Neural crest cell (in vitro differentiated cells): ENCODE measurements at regions not wholly inside any gene's neighbourhood (a gene's known extent, or its start where the extent isn't known, plus 50 kb on each side); places are given as distances from the start of the nearest gene placed in this dataset.

Source experiments
- DNase-seq: peaks from one replicate; pipeline ENCODE4 v3.0.0; 2021; ENCODE audit warnings: low read depth, mixed read lengths, low spot score
- H3K27ac Mint-ChIP-seq: one replicate; pipeline ENCODE4 v1.8.0; 2021; ENCODE audit warnings: mild to moderate bottlenecking, mixed read lengths; ENCODE audit not compliant: unreplicated experiment
- H3K27me3 Mint-ChIP-seq: 2 replicates; pipeline ENCODE4 v1.8.0; 2021; ENCODE audit warnings: low read depth, mild to moderate bottlenecking, mixed read lengths
- H3K36me3 Mint-ChIP-seq: 2 replicates; pipeline ENCODE4 v1.8.0; 2021; ENCODE audit warnings: low read depth, mild to moderate bottlenecking, mixed read lengths
- H3K4me1 Mint-ChIP-seq: 2 replicates; pipeline ENCODE4 v1.8.0; 2021; ENCODE audit warnings: mixed read lengths
- H3K4me3 Mint-ChIP-seq: one replicate; pipeline ENCODE4 v1.8.0; 2021; ENCODE audit warnings: mild to moderate bottlenecking, mixed read lengths
- H3K9me3 Mint-ChIP-seq: 2 replicates; pipeline ENCODE4 v1.8.0; 2021; ENCODE audit warnings: mixed read lengths
- CTCF ChIP-seq: fragments of 200-600 bp; sonication (generic); conservative IDR thresholded peaks from 2 replicates; pipeline ENCODE4 v1.5.0; 2021; ENCODE audit warnings: antibody characterized with exemption, mild to moderate bottlenecking

- Mint-ChIP-seq H3K4me1 (no peaks in the 10 kb centered on the region), H3K4me3 (no peak overlapping the region), H3K27me3 (no peaks in the 10 kb centered on the region), H3K27ac (no peak overlapping the region), H3K36me3 (no peaks in the 10 kb centered on the region), H3K9me3 (peaks cover 3% of the 10 kb centered on the region)
- TF ChIP-seq CTCF = no peak
- DNase-seq = no peak
Observed at GRCh38 chr2:173713904-173714555, 251.1 kb downstream of the SP3 start.

GRCh38 chr2:173715441-173715840, 249.7 kb downstream of the SP3 start:
- Mint-ChIP-seq H3K4me1 (no peaks in the 10 kb centered on the region), H3K36me3 (no peaks in the 10 kb centered on the region), H3K4me3 (no peak overlapping the region), H3K27me3 (no peaks in the 10 kb centered on the region), H3K9me3 (peaks cover 3% of the 10 kb centered on the region), H3K27ac (no peak overlapping the region)
- DNase-seq = no peak
- TF ChIP-seq CTCF = no peak

- H3K4me3 Mint-ChIP-seq = no peak overlapping the region
- H3K27me3 Mint-ChIP-seq = no peaks in the 10 kb centered on the region
- peaks cover 3% of the 10 kb centered on the region for H3K9me3 Mint-ChIP-seq
- no peaks in the 10 kb centered on the region for H3K4me1 Mint-ChIP-seq
- no peak for TF ChIP-seq CTCF
- no peaks in the 10 kb centered on the region for H3K36me3 Mint-ChIP-seq
- DNase-seq = no peak
- no peak overlapping the region for H3K27ac Mint-ChIP-seq
Observed at GRCh38 chr2:173716458-173717052, 248.6 kb downstream of the SP3 start.

GRCh38 chr2:173719471-173719870, 245.7 kb downstream of the SP3 start:
- Mint-ChIP-seq H3K27ac (no peak overlapping the region), H3K9me3 (peaks cover 3% of the 10 kb centered on the region), H3K4me1 (no peaks in the 10 kb centered on the region), H3K27me3 (no peaks in the 10 kb centered on the region), H3K4me3 (no peak overlapping the region), H3K36me3 (no peaks in the 10 kb centered on the region)
- DNase-seq = no peak
- no peak for TF ChIP-seq CTCF

- Mint-ChIP-seq H3K9me3 (peaks cover 3% of the 10 kb centered on the region), H3K4me1 (no peaks in the 10 kb centered on the region), H3K36me3 (no peaks in the 10 kb centered on the region), H3K27ac (no peak overlapping the region), H3K27me3 (no peaks in the 10 kb centered on the region), H3K4me3 (no peak overlapping the region)
- peak; percentile 16 for TF ChIP-seq CTCF
- no peak for DNase-seq
Observed at GRCh38 chr2:173720306-173720705, 244.9 kb downstream of the SP3 start.
